GM18517 (cell line): ENCODE measurements at regions not wholly inside any gene's neighbourhood (a gene's known extent, or its start where the extent isn't known, plus 50 kb on each side); places are given as distances from the start of the nearest gene placed in this dataset.

Experiments
- ATAC-seq: cut with Tn5 transposase; IDR thresholded peaks from one replicate; pipeline ENCODE4 v1.9.1; 2021; ENCODE audit warnings: mild to moderate bottlenecking, moderate library complexity; ENCODE audit not compliant: unreplicated experiment

DNA sequence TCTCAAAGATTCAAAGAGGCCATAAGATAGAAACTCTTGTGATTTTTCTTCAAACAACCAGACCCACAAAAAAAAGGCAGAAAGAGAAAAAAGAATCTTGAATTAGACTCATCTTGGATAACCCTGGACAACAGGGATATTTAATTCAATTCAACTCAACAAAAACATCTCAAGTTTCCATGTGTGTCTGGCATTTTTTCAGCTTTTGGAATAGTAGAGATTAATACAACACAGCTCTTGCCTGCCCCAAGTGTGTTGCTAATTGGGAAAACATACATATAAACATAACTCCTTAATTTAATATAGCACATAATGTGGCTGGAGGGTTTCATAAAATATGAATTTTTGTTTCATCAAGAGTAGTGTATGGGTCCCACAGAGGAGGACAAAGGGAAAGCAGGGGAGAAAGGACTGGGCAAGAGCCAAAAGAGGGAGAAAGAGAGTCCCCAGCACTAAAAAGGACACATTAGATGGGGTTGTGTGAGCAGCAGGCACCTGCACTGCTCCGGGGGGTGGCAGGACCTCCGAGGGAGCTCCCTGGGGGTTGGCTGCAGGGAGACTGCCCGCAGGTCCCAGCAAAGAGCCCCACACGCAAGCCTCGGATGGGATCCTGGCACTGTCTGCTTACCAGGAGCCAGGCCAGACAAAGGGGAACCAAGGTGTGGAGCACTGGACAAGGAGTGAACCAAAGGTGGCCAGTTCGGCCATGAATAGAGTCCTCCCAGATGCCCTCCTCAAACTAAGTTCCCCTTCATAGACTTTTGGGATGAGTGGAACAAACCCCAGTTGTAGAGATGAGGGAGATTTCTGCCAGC lies 65.6 kb upstream of the TMEM72 start:
- no peak for ATAC-seq

DNA sequence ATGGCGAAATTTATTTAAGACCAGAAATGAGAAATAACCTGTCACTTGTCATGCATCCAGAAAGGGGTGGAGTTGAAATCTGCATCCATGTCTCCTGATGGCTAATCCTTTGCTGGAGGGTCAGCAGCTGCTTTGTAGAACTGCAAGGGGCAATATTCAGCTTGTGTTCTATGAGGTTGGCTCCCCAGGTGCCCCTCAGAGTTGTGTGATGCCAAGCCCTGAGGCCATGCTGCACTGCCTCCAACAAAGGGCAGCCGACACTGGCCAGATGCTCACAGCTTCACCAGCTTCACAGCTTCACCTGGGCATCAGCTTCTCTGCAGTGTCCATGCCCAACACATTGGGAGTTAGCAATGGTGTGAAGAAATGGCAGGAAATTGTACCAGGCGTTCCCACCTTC lies 64.0 kb upstream of the TMEM72 start:
- no peak for ATAC-seq

DNA sequence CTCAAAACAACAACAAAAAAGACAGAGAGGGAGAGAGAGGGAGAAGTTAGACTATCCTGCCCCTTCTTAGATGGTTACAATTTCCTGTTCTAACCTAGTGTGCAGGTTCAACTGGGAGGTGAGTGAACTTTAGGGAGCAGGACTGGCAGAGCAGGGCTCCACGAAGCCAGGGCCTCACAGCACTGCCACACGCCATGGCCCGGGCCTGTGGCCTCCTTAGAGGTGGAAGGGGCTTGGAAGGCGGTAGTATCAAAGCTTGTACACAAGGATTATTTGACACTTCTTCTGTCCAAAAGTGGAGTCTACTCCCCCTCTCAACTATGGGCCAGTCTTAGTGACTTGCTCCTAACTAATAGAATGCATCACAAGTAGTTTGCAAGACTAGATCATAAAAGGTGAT lies 62.9 kb upstream of the TMEM72 start:
- no peak for ATAC-seq

DNA sequence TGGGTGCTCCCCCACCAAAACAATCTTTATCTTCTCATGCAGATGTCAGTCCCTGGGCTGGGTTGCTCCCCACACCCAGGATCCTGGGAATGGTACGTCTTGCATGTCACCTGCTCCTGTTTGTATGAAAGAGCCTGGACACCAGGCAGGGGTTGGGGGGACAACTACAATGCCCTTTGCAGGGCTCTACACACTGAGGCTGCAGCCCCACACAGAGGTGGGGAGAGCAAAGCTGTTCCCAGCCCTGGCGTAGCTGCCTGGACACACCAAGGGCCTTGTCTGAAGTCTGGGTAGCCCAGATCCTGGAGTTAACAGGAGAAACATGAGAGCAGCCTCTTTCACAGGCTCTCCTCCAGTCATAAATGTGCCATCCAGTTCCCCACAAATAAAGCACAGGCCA lies 61.2 kb upstream of the TMEM72 start:
- ATAC-seq, result no peak

DNA sequence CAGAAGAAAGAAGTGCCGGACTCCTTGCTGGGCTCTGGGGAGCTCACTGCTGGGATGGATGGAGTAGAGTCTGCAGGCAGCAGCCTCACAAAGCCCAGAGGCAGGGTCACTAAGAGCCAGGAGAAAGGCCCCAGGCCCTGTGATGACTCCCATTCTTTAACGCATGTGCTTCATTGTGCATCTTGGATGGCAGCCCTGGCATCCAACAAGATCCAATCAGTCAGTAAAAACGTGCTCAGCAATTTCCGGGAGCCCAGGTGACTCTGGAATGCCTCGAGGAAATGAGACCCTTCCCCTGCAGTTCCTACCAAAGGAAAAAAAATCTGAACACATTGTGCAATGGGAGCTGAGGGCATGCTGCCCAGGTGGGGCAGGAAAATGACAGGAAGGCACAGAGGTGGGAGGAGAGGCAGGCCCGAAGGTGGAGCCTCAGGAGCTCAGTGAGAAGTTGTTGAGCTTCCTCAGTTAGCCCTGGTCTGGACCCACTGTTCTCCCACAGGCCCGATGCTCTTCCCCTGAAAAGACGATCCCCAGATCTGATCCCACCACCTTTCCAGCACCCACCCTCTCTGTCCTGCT lies 60.7 kb upstream of the TMEM72 start:
- no peak for ATAC-seq

DNA sequence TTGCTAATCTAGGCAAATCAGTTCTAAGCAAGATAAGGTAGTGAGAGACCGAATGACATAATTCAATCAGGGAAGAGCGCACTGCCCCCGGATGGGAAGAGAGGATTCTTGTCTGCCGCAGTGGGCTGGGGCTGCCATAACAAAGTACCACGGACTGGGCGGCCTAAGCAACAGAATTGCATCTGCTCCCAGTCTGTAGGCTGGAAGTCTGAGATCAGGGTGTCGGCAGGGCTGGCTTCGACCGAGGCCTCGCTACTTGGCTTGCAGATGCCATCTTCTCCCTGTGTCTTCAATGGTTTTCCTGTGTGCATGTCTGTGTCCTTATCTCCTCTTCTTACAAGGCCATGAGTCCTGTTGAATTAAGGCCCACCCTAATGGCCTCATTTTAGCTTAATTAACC lies 59.7 kb upstream of the TMEM72 start:
- no peak for ATAC-seq

DNA sequence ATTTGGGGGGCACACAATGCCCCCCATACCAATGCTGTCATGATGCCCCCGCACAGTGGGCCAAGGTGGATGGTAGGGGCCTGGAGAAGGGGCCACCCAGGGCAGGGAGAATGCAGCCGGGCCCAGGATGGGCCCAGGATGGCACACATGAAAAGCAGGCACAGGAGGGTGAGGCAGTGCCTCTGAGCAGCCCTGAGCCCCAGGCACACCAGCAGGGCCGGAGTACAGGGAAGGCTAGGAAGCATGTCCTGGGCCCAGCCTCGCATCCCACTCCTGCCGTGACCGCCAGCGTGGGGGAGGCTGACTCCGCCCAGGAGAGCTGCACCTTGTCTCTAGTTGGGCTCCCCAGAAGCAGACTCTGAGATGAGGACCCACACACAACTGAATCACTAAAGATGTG lies 59.3 kb upstream of the TMEM72 start:
- no peak for ATAC-seq

DNA sequence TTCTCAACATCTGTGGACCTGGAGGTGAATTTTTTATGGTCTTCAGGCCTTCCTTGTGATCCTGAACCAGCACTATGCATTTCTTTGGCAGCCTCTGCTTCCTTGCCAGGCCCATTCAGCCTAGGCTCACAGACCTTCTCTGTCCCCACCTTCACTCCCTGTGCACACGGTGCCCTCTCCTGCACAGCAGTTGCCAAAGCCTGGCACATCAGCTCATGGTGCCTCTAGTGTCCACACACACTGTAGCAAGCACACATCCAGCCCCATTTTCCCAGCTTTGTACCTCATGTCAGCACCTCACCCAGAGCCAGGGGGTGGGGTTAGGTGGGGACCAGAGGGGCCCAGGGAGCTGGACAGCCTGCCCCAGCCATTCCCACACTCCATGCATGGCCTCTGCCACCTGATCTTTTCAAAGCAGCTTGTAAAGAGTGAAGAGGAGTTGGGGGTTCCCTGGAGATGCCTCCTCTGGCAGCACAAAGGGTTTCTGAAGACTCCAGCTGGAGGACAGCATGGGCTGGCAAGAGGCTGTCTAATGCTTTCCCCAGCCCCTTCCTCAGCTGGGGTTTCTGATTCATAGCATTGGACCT lies 57.9 kb upstream of the TMEM72 start:
- ATAC-seq, result no peak

DNA sequence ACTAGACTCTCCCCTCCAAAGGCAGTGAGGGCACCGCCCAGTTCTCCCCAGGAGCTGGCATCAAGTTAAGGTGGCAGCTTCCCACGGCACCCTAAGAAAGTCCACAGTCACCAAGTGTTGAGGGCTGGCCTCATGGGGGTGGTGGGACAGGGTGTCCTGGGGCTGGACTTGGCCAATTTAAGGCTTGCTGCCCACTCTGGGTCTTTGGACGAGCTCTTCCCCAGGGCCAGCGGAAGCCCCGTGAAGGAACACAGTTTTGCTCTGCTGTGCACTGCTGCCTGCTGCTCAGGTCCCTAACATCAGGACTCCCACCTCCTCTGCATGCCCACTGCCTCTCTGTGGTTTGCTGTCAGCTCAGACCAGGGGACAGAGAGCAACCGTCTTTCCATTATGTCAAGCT lies 57.3 kb upstream of the TMEM72 start:
- no peak for ATAC-seq

DNA sequence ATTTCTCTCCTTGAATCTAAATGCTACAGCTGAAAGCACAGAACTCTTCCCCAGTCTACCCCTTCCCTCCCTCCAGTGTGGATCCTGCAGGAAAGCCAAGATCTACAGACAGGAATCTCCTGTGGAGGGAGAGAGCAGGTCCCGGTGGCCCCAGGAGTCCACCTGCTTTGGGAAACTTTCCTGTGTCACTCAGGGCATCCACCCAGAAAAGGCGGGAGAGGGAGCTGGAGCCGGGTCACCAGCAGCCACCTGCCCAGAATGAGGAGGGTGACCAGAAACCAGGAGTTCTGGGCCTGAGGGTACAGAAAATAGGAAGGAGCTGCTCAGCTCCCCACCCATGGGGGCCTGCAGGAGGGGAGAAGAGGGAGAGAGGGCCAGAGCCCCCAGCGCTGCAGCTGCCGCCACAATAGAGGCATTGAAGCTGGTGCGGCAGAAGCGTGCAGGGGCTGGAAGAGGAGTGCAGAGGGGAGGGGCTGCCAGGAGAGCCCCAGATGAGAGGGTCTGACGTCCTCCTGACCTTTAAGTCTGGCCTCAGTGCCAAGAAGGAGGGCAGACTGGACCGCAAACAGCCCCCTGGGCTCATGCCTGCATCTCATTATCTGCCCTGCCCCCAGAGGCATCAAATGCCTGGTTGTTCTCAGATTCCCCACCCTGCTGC lies 56.3 kb upstream of the TMEM72 start:
- ATAC-seq, result no peak

DNA sequence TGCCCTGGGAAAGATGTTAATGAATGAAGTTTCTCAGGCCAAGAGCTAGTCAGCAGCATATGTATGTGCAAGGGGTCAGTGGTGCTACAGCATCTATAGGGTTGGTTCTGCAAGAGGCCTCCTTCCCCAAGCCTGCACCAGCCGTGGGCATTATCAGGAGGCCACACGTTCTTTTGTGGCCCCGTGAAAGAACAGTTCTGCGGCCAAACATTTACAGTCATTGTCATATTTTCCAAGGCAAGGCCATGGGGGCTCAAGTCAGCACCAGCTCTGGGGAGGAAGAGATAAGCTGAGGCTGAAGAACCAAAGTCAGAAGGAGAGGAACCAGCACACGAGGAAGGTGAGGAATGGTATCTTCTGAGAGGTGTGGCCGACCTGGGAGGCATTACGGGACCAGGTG lies 54.4 kb upstream of the TMEM72 start:
- no peak for ATAC-seq

DNA sequence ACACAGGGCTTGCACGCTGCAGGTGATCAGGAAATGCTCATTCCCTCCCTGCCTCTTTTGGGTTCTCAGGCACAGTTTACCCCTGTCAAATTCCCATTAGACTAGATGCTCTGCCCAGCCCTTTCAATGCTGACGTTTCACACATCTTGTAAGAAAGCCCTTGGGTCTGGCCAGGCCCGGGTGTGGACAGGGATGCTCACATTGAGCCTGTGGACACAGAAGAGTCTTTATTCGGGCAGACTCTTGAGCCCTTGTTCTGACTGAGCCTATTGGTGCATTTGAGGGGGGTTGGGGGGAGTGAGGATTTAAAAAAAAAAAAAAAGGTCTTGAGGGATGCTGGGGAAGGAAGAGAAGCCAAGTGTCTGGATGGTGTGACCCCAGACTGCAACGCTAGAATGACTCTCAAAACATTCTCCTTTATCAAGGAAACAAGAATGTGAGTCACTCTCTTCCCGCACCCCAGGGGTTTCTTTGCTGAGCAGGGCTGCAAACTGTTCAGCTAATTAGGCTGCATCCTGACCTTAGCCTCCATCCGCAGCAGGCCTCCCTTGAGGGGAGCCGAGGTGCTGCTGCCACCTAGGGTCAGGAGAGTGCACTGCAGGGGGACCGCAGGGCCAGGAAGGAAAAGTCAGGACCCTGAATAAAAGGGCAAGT lies 53.6 kb upstream of the TMEM72 start:
- peak; percentile 51 for ATAC-seq

DNA sequence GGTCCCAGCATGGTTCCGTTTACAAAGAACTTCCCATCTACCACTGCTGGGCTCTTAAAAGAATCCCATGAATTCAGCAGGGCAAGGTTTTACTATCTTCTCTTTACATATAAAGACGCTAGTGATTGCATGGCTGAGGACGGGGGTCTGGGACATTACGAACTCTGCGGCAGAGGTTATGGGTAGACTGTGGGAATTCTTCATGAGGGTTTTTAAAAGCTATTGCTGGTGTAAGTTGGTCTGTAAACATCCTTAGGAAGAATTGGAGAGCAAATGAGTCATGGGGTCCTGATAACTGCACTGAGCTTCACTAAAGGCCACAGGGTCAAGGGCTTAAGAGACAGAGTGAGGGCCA lies 53.1 kb upstream of the TMEM72 start:
- no peak for ATAC-seq

DNA sequence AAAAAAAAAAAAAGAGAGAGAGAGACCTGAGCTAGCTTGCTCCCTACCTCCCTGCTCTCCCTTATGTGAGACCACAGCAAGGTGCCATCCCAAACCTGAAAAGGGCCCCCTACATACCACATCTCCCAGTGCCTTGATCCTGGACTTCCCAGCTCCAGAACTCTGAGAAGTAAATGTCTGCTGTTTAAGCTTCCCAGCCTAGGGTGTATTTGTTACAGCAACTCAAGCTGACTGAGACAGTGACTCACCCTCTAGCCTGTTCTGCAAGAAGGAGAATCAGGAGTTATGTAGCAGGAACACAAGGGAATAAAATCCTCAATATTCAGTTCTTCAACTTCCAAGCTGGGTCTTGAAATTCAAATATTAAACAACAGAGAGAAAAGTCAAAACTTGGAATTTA lies 52.1 kb upstream of the TMEM72 start:
- no peak for ATAC-seq

DNA sequence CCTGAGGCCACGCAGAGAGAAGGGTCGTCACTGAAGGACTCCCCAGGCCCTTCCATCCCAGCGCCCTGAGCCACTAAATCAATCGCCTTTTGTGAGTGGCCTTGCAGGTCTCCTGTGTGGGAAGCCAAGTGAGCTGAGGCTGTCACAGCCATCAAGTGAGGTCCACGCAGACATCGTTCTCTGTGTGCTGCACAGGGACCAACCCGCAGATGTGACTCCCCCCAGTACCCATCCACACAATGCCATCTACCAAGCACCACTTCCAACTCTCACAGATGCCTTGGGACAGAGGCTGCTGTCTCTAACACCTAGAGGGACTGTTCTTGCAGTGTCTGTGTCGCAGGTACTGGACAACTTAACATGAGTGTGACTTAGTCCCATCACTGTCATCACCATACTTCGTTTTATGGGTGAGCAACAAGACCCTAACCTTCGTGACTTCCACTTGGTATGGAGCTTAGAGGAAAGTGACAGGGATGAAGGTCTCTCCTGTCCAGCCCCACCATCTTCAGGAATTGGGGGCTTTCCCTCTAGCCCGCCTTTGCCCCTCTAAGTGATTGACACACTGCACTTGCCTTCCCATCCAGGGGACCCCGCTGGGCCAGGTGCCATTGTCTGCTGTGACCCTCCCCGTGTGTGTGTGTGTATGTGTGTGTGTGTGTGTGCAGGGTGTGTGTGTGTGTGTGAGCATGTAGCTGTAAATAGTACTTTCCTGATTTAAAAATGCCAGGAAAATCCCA lies 51.4 kb upstream of the TMEM72 start:
- no peak for ATAC-seq

DNA sequence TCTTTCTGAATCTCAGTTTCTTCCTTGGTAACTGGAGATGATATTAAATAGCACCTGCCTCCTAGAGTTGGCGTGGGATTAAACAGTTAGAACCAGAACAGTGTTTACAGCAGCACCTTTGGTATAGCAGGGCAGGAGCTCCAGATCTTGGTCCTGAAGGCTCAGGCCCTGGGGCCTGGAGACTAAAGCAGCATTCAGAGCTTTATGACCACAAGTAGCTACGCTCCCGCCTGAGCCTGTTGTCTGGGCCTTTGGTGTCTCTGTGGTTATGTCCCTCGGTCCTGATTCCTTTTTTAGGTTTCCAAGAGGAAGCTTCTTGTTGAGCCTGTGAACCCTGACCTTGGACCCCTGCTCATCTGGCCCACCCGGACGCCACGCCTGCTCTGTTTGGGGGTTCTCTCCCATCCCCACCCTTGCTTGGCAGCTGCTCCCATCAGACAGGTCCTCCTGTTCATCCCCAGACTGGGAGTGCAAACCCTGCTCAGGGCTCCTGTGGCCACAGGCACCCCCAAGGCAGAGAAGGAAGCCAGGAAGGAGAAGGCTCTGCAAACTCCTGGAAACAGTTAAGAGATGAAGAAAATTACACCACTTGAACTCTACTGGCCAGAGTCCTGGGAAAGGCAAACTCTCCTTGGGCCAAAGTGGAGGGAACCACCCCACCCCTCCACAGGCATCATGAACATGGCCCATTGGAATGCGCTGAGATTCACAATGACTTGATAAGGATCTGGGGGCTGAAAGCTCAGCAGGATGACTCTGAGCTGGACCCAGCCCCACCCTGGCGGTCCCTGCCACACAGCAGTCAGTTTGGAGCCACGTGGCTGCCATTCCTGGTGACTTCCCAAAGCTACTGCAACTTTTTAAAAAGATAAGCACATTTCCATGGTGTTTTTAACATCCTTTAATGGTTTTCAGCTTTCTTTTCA lies 50.1 kb upstream of the TMEM72 start:
- ATAC-seq, result no peak
